GM12874 (cell line): ENCODE measurements at regions not wholly inside any gene's neighbourhood (a gene's known extent, or its start where the extent isn't known, plus 50 kb on each side); places are given as distances from the start of the nearest gene placed in this dataset.

Source experiments
- TF ChIP-seq, protein P1 (sequence below): IDR thresholded peaks from 2 replicates; pipeline ENCODE4 v1.5.1; 2011; ENCODE audit warnings: low read depth, mild to moderate bottlenecking, control low read depth, low read length, moderate library complexity; ENCODE audit not compliant: insufficient read depth

DNA sequence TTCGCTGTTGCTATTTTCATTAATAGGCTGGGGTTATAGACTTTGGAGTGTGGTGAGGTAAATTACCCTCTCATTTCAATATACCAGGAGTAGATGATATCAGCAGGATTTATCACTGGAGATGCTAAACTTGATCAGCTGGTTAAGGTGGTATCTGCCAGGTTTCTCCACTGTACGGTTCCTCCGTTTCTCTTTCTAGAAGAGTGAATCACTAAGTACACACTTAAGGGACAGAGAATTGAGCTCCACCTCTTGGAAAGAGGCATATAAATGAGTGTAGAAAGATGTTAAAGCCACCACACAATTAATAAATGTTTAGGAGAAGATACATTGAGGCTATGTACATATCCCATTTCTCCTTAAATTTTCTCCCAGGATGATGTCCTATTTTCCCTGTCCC lies 277.4 kb upstream of the GRIP1 start:
- TF ChIP-seq, protein P1, sequence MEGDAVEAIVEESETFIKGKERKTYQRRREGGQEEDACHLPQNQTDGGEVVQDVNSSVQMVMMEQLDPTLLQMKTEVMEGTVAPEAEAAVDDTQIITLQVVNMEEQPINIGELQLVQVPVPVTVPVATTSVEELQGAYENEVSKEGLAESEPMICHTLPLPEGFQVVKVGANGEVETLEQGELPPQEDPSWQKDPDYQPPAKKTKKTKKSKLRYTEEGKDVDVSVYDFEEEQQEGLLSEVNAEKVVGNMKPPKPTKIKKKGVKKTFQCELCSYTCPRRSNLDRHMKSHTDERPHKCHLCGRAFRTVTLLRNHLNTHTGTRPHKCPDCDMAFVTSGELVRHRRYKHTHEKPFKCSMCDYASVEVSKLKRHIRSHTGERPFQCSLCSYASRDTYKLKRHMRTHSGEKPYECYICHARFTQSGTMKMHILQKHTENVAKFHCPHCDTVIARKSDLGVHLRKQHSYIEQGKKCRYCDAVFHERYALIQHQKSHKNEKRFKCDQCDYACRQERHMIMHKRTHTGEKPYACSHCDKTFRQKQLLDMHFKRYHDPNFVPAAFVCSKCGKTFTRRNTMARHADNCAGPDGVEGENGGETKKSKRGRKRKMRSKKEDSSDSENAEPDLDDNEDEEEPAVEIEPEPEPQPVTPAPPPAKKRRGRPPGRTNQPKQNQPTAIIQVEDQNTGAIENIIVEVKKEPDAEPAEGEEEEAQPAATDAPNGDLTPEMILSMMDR, result no peak

DNA sequence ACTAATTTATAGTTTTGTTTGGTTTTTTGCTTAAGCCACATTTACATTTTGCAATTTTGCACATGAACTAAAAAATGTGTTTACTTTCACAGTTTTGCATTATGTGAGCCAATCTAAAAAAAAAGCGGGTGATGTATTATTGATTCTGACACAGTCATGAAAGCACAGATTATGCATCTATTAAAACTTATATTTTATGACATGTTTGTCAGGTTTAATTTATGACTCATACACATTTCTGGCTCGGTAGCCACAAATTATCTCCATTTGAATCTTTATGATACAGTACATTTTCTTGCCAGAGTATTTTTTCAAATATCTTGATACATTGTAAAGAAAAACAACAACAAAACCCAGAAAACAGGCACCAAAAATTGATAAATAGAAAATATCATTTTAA lies 280.4 kb upstream of the GRIP1 start:
- TF ChIP-seq, protein P1, result no peak

DNA sequence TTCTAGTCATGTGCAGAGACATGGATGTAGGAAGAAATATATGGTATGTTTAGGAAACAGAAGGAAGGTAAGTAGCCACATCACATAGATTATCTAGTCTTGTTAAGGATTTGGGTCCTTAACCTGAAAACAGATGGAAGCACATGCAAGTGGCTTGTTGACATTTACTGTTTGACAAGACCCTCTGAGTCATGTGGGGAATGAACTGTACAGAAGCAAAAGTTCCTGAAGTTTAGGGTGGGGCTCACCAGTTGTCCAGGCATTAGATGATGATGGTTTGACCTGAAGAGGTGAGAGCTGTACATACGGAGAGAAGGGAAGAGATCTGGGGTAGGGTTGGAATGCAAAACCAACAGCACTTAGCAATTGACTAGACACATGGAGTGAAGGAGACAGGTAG lies 281.1 kb upstream of the GRIP1 start:
- TF ChIP-seq, protein P1, result no peak

DNA sequence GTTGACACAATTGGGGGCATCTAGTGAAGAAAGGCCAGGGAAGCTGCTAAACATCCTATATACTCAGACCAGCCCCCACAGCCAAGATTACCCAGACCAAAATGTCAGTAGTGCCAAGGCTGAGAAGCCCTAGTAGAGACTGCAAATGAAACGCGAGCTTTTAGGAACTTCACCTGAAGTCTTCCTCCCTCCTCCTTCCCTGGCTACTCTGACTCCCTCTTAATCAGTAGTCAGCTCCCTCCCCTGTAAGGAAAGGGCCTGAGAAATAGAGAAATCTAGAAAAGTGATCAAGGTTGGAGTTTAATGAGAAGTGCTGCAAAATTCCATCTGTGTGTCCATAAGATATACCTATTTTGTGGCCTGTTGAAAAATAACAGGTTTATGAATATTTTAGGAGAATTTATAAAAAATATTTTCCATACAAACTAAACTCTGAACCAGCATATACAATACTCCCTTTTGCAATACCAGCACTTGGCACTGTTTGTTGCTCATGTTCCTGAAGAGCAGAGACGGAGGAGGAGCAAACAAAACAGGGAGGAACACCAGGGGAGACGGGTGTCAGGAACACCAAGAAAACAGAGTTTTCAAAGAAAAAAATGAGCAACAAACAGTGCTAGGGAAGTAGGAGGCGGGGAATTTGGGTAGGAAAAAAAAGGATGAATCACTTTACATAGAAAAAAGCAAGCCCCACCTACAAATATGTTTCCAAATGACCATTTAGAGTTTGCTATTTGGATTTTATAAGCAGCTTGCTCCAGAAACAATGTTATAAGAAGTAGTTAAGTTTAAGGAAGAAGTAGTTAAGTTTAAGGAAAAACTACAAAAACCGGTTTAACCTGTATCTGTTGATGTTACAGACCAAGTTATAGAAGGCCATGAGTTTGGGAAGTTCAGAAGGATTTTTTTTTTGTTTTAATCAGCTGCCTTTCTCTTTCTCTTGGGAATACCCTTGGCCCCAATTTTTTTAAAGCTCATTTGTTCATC lies 282.1 kb upstream of the GRIP1 start:
- TF ChIP-seq, protein P1, result no peak

DNA sequence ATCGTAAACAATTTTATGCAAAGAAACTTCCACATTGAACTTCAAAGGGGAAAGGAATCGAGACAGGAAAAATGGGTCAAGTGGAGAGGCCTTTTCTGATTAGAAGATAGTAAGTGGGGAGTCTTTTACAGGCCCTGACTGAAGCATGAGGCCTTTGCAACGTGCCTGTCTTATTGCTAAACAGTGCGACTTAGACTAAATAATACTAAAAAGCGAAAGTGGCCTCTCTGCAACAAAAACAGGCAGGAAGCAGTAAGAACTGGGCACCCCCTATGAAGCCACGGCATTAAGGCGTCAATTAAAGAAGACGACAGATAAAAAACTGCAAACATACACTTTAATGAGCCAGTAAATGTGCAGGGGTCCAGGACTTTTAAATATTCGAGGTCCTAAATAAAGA lies 283.4 kb upstream of the GRIP1 start:
- TF ChIP-seq, protein P1, result no peak

DNA sequence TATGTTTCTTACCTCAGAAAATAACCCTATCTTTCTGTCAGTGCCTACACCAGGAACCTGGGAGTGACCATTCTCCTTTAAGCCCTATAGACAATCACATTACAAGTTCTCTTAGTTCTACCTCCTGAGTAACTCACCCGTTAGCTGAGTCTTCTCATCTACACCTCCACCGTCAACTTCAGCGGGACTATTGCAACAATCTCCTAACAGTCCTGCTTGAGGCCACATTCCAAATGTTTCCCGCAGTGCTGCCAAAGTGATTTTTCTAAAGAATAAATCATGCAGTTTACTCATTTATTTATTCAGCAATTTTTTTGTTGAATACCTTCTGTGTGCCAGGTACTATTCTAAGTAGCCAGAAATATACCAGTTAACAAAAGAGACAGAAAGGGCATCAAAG lies 285.0 kb upstream of the GRIP1 start:
- TF ChIP-seq, protein P1, result no peak

DNA sequence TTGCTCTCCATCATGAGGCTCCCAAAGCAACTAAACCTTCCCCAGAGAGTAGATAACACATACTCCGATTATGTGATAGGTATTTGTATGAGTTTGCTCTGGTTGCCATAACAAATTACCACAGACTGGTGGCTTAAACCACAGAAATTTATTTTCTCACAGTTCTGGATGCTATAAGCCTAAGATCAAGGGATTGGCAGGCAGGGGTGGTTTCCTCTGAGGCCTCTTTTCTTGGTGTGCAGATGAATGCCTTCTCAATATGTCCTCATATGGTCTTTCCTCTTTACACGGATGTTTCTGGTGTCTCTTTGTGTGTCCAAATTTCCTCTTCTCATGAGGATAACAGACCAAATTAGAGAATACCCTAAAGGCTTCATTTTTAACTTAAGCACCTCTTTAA lies 285.8 kb upstream of the GRIP1 start:
- TF ChIP-seq, protein P1, result no peak
